Vagina (tissue), 2 donors: ENCODE measurements at regions not wholly inside any gene's neighbourhood (a gene's known extent, or its start where the extent isn't known, plus 50 kb on each side); places are given as distances from the start of the nearest gene placed in this dataset.

Experiments used
- POLR2A ChIP-seq, 2 donors: fragments of 450-650 bp; IDR thresholded peaks; one replicate each; pipeline ENCODE4 v1.6.1; 2017; ENCODE audit warnings: antibody characterized with exemption in 2 of 2, mild to moderate bottlenecking in 2 of 2, moderate library complexity in 2 of 2
- POLR2AphosphoS5 ChIP-seq, 2 donors: sonication (generic); formaldehyde crosslinking; IDR thresholded peaks; one replicate each; pipeline ENCODE4 v1.9.0; 2017; ENCODE audit warnings: antibody characterized with exemption in 2 of 2, mild to moderate bottlenecking in 2 of 2, low read depth in 1 of 2; ENCODE audit not compliant: insufficient read depth in 1 of 2
- TF ChIP-seq, protein P1 (sequence below), 3 experiments: fragments of 450-650 bp in 2 of 3; fragments of 200-600 bp in 1 of 3; sonication (generic) in 1 of 3; IDR thresholded peaks; one replicate each; pipeline ENCODE4 v1.5.1; 2017 to 2019; ENCODE audit warnings: antibody characterized with exemption in 3 of 3, mild to moderate bottlenecking in 2 of 3, moderate library complexity in 2 of 3

- TF ChIP-seq POLR2A (IDR thresholded peaks at IDR 0.05) = no peak
- TF ChIP-seq, protein P1, sequence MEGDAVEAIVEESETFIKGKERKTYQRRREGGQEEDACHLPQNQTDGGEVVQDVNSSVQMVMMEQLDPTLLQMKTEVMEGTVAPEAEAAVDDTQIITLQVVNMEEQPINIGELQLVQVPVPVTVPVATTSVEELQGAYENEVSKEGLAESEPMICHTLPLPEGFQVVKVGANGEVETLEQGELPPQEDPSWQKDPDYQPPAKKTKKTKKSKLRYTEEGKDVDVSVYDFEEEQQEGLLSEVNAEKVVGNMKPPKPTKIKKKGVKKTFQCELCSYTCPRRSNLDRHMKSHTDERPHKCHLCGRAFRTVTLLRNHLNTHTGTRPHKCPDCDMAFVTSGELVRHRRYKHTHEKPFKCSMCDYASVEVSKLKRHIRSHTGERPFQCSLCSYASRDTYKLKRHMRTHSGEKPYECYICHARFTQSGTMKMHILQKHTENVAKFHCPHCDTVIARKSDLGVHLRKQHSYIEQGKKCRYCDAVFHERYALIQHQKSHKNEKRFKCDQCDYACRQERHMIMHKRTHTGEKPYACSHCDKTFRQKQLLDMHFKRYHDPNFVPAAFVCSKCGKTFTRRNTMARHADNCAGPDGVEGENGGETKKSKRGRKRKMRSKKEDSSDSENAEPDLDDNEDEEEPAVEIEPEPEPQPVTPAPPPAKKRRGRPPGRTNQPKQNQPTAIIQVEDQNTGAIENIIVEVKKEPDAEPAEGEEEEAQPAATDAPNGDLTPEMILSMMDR (IDR thresholded peaks at IDR 0.05) = no peak
- no peak for TF ChIP-seq POLR2AphosphoS5 (IDR thresholded peaks at IDR 0.05; ENCODE audit: insufficient read depth in 1 of 2, low read depth in 1 of 2)
Measured at GRCh38 chr7:41272664-41273063, 430.2 kb downstream of the INHBA start.
